ENCODE measurements at regions not wholly inside any gene's neighbourhood (a gene's known extent, or its start where the extent isn't known, plus 50 kb on each side); places are given as distances from the start of the nearest gene placed in this dataset.
"Not testable (repeated sequence)": the region's sequence is repeated elsewhere in the genome, so short reads cannot be mapped to it uniquely, and the experiment has no call there.

DNA sequence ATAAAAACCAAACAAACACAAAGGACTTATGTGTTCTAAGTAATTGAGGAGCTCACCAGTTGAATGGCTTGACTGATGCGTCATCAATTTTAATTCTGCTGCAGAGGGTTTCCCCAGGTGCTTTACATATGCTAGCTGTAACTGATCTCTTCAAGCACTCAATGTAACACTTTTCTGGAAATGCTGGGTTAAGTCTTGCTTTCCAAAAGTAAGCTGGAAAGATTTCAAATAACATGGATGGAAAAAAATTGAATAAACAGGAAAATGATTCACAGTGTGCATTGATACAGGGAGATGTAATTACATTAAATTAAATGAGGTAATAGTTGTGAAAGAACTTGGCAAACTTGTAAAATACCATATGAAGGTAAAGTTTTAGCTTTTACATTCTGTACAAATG, 186.7 kb upstream of the WDFY3 start:
- DNase-seq (ENCODE audit: low read depth in 3 of 3, low spot score in 2 of 3): no peak

GRCh38 chr4:85154591-85154990, 188.1 kb upstream of the WDFY3 start:
- DNase-seq (ENCODE audit: low read depth in 3 of 3, low spot score in 2 of 3): no peak

GRCh38 chr4:85165808-85166207, 199.3 kb upstream of the WDFY3 start:
- DNase-seq (ENCODE audit: low read depth in 3 of 3, low spot score in 2 of 3): no peak

DNA sequence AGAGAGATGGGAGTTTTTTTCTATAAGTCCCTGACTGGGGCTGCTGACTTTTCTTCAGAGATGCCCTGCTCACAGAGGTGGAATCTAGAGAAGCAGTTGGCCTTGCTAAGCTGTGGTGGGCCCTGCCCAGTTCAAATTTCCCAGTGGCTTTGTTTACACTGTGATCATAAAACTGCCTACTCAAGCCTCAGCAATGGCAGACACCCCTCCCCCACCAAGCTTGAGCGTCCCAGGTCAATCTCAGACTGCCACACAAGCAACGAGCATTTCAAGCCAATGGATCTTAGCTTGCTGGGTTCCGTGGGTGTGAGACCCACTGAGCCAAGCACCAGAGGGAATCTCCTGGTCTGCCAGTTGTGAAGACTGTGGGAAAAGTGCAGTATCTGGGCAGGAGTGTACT, 199.8 kb upstream of the WDFY3 start:
- DNase-seq (ENCODE audit: low read depth in 3 of 3, low spot score in 2 of 3): no peak

GRCh38 chr4:85168234-85168834, 201.8 kb upstream of the WDFY3 start:
- no peak for DNase-seq (ENCODE audit: low read depth in 3 of 3, low spot score in 2 of 3)

- DNase-seq (ENCODE audit: low read depth in 3 of 3, low spot score in 2 of 3): no peak
Observed at GRCh38 chr4:85170241-85170640, 203.8 kb upstream of the WDFY3 start.

DNA sequence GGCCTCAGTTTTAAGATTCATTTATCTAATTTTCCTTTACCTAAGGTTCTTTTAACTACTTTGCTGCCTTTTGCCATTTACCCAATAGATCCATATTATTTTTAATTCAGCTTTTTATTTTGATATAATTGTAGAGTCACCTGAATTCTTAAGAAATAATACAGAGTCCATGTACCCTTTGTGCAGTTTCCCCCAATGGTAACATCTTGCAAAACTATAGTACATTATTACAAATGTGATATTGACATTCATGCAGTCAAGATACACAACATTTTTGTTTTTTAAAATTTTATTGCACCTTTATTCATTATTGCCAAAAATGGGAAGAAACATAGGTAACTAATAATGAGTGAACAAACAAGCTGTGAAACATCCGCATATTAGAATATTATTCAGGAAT, 208.7 kb upstream of the WDFY3 start:
- no peak for DNase-seq (ENCODE audit: low read depth in 3 of 3, low spot score in 2 of 3)

- no peak for DNase-seq (ENCODE audit: low read depth in 3 of 3, low spot score in 2 of 3)
Observed at GRCh38 chr4:85177092-85177491, 210.6 kb upstream of the WDFY3 start.

GRCh38 chr4:85177679-85178078, 211.2 kb upstream of the WDFY3 start:
- DNase-seq (ENCODE audit: low read depth in 3 of 3, low spot score in 2 of 3): no peak

DNA sequence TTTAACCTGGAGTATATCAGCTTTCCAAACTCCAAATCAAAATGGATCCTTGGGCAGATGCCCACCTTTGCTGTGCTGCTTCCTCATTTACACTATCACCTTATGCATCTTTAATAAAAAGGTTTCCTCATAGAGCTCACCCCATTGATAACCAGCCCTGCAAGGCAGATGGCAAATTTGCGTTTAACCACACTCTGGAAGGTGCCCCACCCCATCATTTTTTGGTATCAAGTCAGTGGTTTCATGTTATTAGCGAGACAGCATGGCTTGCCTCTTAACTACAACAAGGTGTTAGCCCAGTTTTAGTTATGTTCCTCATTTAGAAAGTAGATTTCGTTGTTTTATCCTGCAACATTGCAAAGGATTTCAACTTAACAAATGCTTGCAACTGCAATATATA, 214.0 kb upstream of the WDFY3 start:
- DNase-seq (ENCODE audit: low read depth in 3 of 3, low spot score in 2 of 3): no peak

DNA sequence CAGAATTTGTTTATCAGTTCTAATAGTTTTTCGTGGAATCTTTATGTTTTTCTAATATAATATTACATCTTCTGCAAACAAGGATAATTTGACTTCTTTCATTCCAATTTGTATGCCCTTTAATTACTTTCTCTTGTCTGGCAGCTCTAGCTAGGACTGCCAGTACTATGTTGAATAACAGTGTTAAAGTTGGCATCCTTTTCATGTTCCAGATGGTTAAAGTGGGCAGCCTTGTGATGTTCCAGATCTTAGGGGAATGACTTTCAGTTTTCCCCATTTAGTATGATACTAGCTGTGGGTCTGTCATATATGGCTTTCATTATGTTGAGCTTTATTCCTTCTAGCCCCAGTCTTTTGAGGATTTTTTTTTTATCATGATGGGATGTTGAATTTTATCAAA, 220.6 kb upstream of the WDFY3 start:
- no peak for DNase-seq (ENCODE audit: low read depth in 3 of 3, low spot score in 2 of 3)

DNA sequence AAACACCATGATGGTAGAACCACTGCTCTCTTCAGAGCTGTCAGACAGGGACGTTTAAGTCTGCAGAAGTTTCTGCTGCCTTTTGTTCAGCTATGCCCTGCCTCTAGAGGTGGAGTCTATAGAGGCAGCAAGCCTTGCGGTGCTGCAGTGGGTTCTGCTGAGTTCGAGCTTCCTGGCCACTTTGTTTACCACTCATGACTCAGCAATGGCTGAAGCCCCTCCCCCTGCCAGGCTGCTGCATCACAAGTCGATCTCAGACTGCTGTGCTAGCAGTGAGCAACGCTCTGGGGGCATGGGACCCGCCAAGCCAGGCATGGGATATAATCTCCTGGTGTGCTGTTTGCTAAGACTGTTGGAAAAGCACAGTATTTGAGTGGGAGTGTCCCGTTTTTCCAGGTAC, 229.5 kb upstream of the WDFY3 start:
- not testable (repeated sequence) for DNase-seq (ENCODE audit: low read depth in 3 of 3, low spot score in 2 of 3)

- no peak for DNase-seq (ENCODE audit: low read depth in 3 of 3, low spot score in 2 of 3)
Observed at GRCh38 chr4:85200106-85200505, 233.6 kb upstream of the WDFY3 start.

- DNase-seq (ENCODE audit: low read depth in 3 of 3, low spot score in 2 of 3): no peak
Observed at GRCh38 chr4:85209161-85209560, 242.7 kb upstream of the WDFY3 start.

DNA sequence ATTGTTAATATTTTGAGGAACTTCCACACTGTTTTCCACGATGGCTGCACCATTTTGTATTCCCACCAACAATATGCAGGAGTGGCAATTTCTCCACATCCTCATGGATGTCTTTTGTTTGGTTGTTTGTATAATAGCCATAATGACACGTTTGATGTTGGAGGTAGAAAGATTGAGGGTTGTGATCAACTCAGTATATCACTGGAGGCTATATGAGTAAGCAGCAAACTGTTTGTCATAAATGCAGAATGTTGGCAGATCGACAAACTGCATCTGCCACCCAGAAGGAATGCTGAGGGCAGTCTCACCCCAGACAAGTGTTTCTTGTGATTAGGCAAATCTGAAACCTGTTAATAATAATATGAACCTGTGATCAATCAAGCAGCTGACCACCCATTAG, 243.9 kb upstream of the WDFY3 start:
- DNase-seq (ENCODE audit: low read depth in 3 of 3, low spot score in 2 of 3): no peak

DNA sequence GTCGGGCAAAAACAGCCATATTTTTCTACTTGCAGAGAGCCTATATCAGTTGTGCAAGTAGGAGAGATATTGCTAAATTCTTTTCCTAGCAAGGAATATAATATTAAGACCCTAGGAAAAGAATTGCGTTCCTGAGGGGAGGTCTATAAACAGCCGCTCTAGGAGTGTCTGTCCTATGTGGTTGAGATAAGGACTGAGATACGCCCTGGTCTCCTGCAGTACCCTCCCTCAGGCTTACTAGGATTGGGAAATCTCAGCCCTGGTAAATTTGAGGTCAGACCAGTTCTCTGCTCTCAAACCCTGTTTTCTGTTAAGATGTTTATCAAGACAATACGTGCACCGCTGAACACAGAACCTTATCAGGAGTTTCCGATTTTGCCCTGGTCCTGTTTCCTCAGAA, 250.1 kb upstream of the WDFY3 start:
- not testable (repeated sequence) for DNase-seq (ENCODE audit: low read depth in 3 of 3, low spot score in 2 of 3)

- DNase-seq (ENCODE audit: low read depth in 3 of 3, low spot score in 2 of 3): no peak
Observed at GRCh38 chr4:85218756-85219155, 252.3 kb upstream of the WDFY3 start.

- no peak for DNase-seq (ENCODE audit: low read depth in 3 of 3, low spot score in 2 of 3)
Observed at GRCh38 chr4:85221606-85222005, 253.3 kb upstream of the ARHGAP24 start.

DNA sequence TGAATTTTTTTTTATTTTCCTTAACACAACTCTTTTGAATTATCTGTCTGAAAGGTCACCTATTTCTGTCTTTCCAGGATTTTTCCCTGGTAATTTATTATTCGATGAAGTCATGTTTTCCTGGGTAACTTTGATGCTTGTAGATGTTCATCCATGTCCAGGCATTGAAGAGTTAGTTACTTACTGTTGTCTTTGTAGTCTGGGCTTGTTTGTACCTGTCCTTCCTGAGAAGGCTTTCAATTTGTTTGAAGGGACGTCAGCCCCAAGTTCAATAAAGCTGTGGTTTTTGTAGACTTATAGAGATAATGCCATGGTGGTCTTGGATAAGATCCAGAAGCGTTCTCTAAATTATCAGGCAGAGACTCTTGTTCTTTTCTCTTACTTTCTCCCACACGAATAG, 252.4 kb upstream of the ARHGAP24 start:
- no peak for DNase-seq (ENCODE audit: low read depth in 3 of 3, low spot score in 2 of 3)

GRCh38 chr4:85228264-85228663, 246.7 kb upstream of the ARHGAP24 start:
- no peak for DNase-seq (ENCODE audit: low read depth in 3 of 3, low spot score in 2 of 3)

GRCh38 chr4:85233516-85233915, 241.4 kb upstream of the ARHGAP24 start:
- DNase-seq (ENCODE audit: low read depth in 3 of 3, low spot score in 2 of 3): no peak

DNA sequence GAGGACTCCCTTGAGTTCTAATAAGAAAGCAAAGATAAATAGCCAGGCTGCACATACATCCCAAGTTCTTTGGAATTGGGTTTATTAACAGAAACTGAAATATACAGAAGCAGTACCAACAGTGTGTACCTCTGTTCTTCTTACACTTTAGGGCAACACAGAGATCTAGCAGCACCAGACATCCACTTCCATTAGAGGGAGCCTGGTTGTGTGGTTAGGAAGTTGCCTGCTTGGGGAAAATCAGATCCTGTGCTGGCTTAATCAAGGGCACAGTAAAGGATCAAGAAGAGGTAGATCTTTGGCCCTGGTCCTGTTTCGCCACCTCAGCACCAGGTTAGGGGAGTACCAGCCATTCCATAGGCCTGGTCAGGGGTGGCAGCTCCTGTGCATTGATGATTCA, 231.1 kb upstream of the ARHGAP24 start:
- DNase-seq (ENCODE audit: low read depth in 3 of 3, low spot score in 2 of 3): no peak

DNA sequence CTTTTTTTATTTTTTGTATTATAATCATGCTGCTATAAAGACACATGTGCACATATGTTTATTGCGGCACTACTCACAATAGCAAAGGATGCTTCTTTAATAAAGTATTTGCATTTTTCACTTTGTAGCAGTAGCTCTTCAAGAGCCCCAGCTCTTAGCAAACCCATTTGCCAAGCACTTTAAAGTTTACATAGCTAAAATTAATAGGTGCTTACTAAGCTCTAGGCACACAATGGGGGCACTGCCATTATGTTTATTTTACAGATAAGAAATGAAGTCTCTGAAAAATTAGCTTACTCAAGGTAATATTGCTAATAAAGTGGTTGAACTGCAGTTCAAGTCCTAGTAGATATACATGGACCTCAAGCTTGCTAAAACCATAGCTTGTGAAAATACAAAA, 230.3 kb upstream of the ARHGAP24 start:
- DNase-seq (ENCODE audit: low read depth in 3 of 3, low spot score in 2 of 3): no peak
